Astrocyte (in vitro differentiated cells and primary cell): ENCODE measurements at regions not wholly inside any gene's neighbourhood (a gene's known extent, or its start where the extent isn't known, plus 50 kb on each side); places are given as distances from the start of the nearest gene placed in this dataset.
A peak's percentile ranks its signal among the peaks of the same experiment; 100 is the strongest.

Experiments
- DNase-seq: peaks from one replicate; pipeline ENCODE4 v3.0.0-alpha.2; 2010; ENCODE audit warnings: low read depth
- FAIRE-seq: peaks from 2 replicates; lab custom pipeline; 2011; peaks lifted over from hg19 to GRCh38; lab: Jason Lieb, UNC
- H2AFZ ChIP-seq: 2 replicates; pipeline ENCODE4 v1.6.0; 2012; ENCODE audit warnings: low read depth, low read length, inconsistent platforms
- H3K27ac ChIP-seq: 2 replicates; pipeline ENCODE4 v1.5.1; 2011; ENCODE audit warnings: low read depth, low read length, inconsistent platforms
- H3K27me3 ChIP-seq: 2 replicates; pipeline ENCODE4 v1.6.0; 2011; ENCODE audit warnings: low read length, inconsistent platforms; ENCODE audit not compliant: insufficient read depth
- H3K36me3 ChIP-seq: 2 replicates; pipeline ENCODE4 v1.5.1; 2011; ENCODE audit warnings: low read length, inconsistent platforms; ENCODE audit not compliant: insufficient read depth
- H3K4me1 ChIP-seq: 2 replicates; pipeline ENCODE4 v1.5.1; 2011; ENCODE audit warnings: low read length, inconsistent platforms; ENCODE audit not compliant: insufficient read depth
- H3K4me2 ChIP-seq: 2 replicates; pipeline ENCODE4 v1.6.0; 2012; ENCODE audit warnings: low read length, inconsistent platforms
- H3K4me3 ChIP-seq: 2 replicates; pipeline ENCODE4 v1.5.1; 2011; ENCODE audit warnings: low read depth, mild to moderate bottlenecking, low read length, inconsistent platforms; ENCODE audit not compliant: insufficient read depth
- H3K79me2 ChIP-seq: 2 replicates; pipeline ENCODE4 v1.6.0; 2012; ENCODE audit warnings: mild to moderate bottlenecking, low read length, inconsistent platforms; ENCODE audit not compliant: insufficient read depth
- H3K9ac ChIP-seq: 2 replicates; pipeline ENCODE4 v1.6.0; 2012; ENCODE audit warnings: mild to moderate bottlenecking, low read length, inconsistent platforms
- H3K9me3 ChIP-seq: 2 replicates; pipeline ENCODE4 v1.5.1; 2012; ENCODE audit warnings: low read depth, mild to moderate bottlenecking, low read length, inconsistent platforms; ENCODE audit not compliant: insufficient read depth
- H4K20me1 ChIP-seq: 2 replicates; pipeline ENCODE4 v1.6.0; 2012; ENCODE audit warnings: low read length, inconsistent platforms; ENCODE audit not compliant: insufficient read depth
- H3K27ac Mint-ChIP-seq: one replicate; pipeline ENCODE4 v1.8.0; 2021; ENCODE audit warnings: mild to moderate bottlenecking, mixed read lengths; ENCODE audit not compliant: unreplicated experiment
- H3K27me3 Mint-ChIP-seq: one replicate; pipeline ENCODE4 v1.8.0; 2021; ENCODE audit warnings: low read depth, mixed read lengths; ENCODE audit not compliant: unreplicated experiment
- H3K36me3 Mint-ChIP-seq: one replicate; pipeline ENCODE4 v1.8.0; 2021; ENCODE audit warnings: low read depth, mixed read lengths; ENCODE audit not compliant: unreplicated experiment
- H3K4me1 Mint-ChIP-seq: one replicate; pipeline ENCODE4 v1.8.0; 2021; ENCODE audit warnings: low read depth, mixed read lengths; ENCODE audit not compliant: unreplicated experiment
- H3K4me3 Mint-ChIP-seq: one replicate; pipeline ENCODE4 v1.8.0; 2021; ENCODE audit warnings: mild to moderate bottlenecking, moderate library complexity, mixed read lengths; ENCODE audit not compliant: unreplicated experiment
- H3K9me3 Mint-ChIP-seq: one replicate; pipeline ENCODE4 v1.8.0; 2021; ENCODE audit warnings: mild to moderate bottlenecking, mixed read lengths; ENCODE audit not compliant: unreplicated experiment
- CTCF ChIP-seq: IDR thresholded peaks from 2 replicates; pipeline ENCODE4 v1.5.1; 2011; ENCODE audit warnings: low read depth, mild to moderate bottlenecking, inconsistent platforms, low read length, moderate library complexity; ENCODE audit not compliant: insufficient read depth
- EZH2 ChIP-seq: IDR thresholded peaks from 2 replicates; pipeline ENCODE4 v1.6.1; 2012; ENCODE audit warnings: mild to moderate bottlenecking, low read length, inconsistent platforms; ENCODE audit not compliant: insufficient read depth

GRCh38 chr18:42156281-42156680, 201.2 kb downstream of the PIK3C3 start:
- TF ChIP-seq CTCF = no peak
- no peak for TF ChIP-seq EZH2
- Histone ChIP-seq H3K4me2 (no peak overlapping the region), H3K9me3 (no peaks in the 10 kb centered on the region)

GRCh38 chr18:42157420-42157819, 202.4 kb downstream of the PIK3C3 start:
- Mint-ChIP-seq H3K27me3 (no peaks in the 10 kb centered on the region), H3K9me3 (no peaks in the 10 kb centered on the region), H3K4me1 (peaks cover 6% of the 10 kb centered on the region), H3K36me3 (no peaks in the 10 kb centered on the region), H3K27ac (no peak overlapping the region), H3K4me3 (no peak overlapping the region)
- Histone ChIP-seq H3K79me2 (no peaks in the 10 kb centered on the region), H2AFZ (no peak overlapping the region), H3K36me3 (no peaks in the 10 kb centered on the region), H3K9ac (no peak overlapping the region), H3K9me3 (no peaks in the 10 kb centered on the region), H3K27ac (no peak overlapping the region), H4K20me1 (no peaks in the 10 kb centered on the region), H3K4me3 (no peak overlapping the region), H3K4me2 (no peak overlapping the region), H3K4me1 (no peaks in the 10 kb centered on the region), H3K27me3 (no peaks in the 10 kb centered on the region)
- peak; percentile 9 for DNase-seq
- FAIRE-seq = no peak
- TF ChIP-seq CTCF (no peak), EZH2 (no peak)

More at GRCh38 chr18:42156281-42156680, 201.2 kb downstream of the PIK3C3 start:
- H3K36me3 ChIP-seq = no peaks in the 10 kb centered on the region
- DNase-seq = peak; percentile 53
- H3K4me1 ChIP-seq = no peaks in the 10 kb centered on the region
- no peaks in the 10 kb centered on the region for H3K27me3 Mint-ChIP-seq
- H4K20me1 ChIP-seq = no peaks in the 10 kb centered on the region
- H3K27ac ChIP-seq = no peak overlapping the region
- H3K27me3 ChIP-seq = no peaks in the 10 kb centered on the region
- peaks cover 6% of the 10 kb centered on the region for H3K4me1 Mint-ChIP-seq
- H3K27ac Mint-ChIP-seq = no peak overlapping the region
- no peak overlapping the region for H3K9ac ChIP-seq
- no peak for FAIRE-seq
- no peak overlapping the region for H3K4me3 ChIP-seq
- no peaks in the 10 kb centered on the region for H3K9me3 Mint-ChIP-seq
- H3K79me2 ChIP-seq = no peaks in the 10 kb centered on the region
- no peak overlapping the region for H3K4me3 Mint-ChIP-seq
- H2AFZ ChIP-seq = no peak overlapping the region
- H3K36me3 Mint-ChIP-seq = no peaks in the 10 kb centered on the region

- H3K4me2 ChIP-seq = no peak overlapping the region
- H3K9me3 ChIP-seq = no peaks in the 10 kb centered on the region
- DNase-seq (no peak), FAIRE-seq (no peak)
- H3K27me3 ChIP-seq = no peaks in the 10 kb centered on the region
- TF ChIP-seq EZH2 (no peak), CTCF (no peak)
- H3K9ac ChIP-seq = no peak overlapping the region
- no peak overlapping the region for H3K27ac ChIP-seq
- no peaks in the 10 kb centered on the region for H3K79me2 ChIP-seq
- H4K20me1 ChIP-seq = no peaks in the 10 kb centered on the region
- H3K36me3 ChIP-seq = no peaks in the 10 kb centered on the region
- Mint-ChIP-seq H3K27ac (no peak overlapping the region), H3K4me3 (no peak overlapping the region), H3K9me3 (no peaks in the 10 kb centered on the region), H3K36me3 (no peaks in the 10 kb centered on the region), H3K4me1 (peaks cover 6% of the 10 kb centered on the region), H3K27me3 (no peaks in the 10 kb centered on the region)
- H3K4me3 ChIP-seq = no peak overlapping the region
- no peaks in the 10 kb centered on the region for H3K4me1 ChIP-seq
- H2AFZ ChIP-seq = no peak overlapping the region
Measured at GRCh38 chr18:42157878-42158277, 202.8 kb downstream of the PIK3C3 start.
